A549 (cell line): ENCODE measurements at regions not wholly inside any gene's neighbourhood (a gene's known extent, or its start where the extent isn't known, plus 50 kb on each side); places are given as distances from the start of the nearest gene placed in this dataset.
"Not testable (repeated sequence)": the region's sequence is repeated elsewhere in the genome, so short reads cannot be mapped to it uniquely, and the experiment has no call there.

Source experiments
- HOXA7 ChIP-seq: fragments of 250-450 bp; sonication (Bioruptor Pico); IDR thresholded peaks from 2 replicates; pipeline ENCODE4 v1.5.0; 2020; ENCODE audit warnings: mild to moderate bottlenecking, moderate library complexity
- TF ChIP-seq, protein P1 (sequence below): IDR thresholded peaks from 2 replicates; pipeline ENCODE4 v1.6.1; 2012; ENCODE audit warnings: low read depth, borderline replicate concordance
- TF ChIP-seq, protein P2 (sequence below): fragments of >200 bp; sonication (Bioruptor Twin); formaldehyde crosslinking; IDR thresholded peaks from 3 replicates; pipeline ENCODE4 v1.5.1; 2016

DNA sequence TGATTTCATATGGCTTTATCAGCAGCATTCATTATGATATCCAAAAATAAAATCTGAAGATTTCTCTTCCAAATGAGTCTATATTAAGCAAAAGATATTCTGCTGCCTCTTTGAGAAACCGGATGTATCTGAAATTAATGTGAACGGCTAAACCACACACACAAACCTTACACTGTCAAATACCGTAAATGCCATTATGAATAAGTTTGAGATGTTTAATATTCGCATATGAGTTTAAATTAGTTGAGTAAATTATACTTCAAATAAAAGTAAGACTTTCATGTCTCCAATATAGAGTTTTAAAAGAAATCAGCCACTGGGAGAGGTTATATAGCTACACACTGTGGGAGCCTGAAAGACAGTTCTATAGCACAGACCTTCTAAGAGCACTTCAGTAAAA lies 566.6 kb upstream of the CHD1 start:
- not testable (repeated sequence) for TF ChIP-seq HOXA7 (CRISPR knock-in tag)
- TF ChIP-seq, protein P1, sequence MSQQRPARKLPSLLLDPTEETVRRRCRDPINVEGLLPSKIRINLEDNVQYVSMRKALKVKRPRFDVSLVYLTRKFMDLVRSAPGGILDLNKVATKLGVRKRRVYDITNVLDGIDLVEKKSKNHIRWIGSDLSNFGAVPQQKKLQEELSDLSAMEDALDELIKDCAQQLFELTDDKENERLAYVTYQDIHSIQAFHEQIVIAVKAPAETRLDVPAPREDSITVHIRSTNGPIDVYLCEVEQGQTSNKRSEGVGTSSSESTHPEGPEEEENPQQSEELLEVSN = not testable (repeated sequence)
- TF ChIP-seq, protein P2, sequence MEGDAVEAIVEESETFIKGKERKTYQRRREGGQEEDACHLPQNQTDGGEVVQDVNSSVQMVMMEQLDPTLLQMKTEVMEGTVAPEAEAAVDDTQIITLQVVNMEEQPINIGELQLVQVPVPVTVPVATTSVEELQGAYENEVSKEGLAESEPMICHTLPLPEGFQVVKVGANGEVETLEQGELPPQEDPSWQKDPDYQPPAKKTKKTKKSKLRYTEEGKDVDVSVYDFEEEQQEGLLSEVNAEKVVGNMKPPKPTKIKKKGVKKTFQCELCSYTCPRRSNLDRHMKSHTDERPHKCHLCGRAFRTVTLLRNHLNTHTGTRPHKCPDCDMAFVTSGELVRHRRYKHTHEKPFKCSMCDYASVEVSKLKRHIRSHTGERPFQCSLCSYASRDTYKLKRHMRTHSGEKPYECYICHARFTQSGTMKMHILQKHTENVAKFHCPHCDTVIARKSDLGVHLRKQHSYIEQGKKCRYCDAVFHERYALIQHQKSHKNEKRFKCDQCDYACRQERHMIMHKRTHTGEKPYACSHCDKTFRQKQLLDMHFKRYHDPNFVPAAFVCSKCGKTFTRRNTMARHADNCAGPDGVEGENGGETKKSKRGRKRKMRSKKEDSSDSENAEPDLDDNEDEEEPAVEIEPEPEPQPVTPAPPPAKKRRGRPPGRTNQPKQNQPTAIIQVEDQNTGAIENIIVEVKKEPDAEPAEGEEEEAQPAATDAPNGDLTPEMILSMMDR = not testable (repeated sequence)
